ENCODE measurements at regions not wholly inside any gene's neighbourhood (a gene's known extent, or its start where the extent isn't known, plus 50 kb on each side); places are given as distances from the start of the nearest gene placed in this dataset.

DNA sequence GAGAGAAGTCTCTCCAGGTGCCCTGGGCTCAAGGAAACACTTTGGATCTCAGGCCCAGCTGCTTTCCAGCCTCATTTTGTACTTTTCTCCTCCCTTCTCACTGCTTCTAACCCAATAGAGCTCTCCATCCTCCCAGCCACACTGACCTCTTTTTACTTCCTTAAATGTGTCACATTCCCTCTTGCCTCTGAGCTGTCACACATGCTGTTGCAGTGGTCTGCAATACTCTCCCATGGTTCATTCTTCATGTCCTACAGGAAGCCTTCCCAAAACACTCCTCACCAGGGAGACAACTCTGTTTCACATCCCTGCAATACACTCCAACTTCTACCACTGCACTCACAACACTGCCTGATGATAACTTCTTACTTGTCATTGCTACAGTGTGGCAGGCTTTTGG is 242.1 kb upstream of the DYNLRB2 start:
- H3K4me1 ChIP-seq, result no peaks in the 10 kb centered on the region
- no peaks in the 10 kb centered on the region for H3K9me3 ChIP-seq
- no peak for DNase-seq (ENCODE audit: low spot score in 2 of 2)
- H3K27ac ChIP-seq, result no peak overlapping the region
- no peaks in the 10 kb centered on the region for H3K27me3 ChIP-seq
- no peaks in the 10 kb centered on the region for H3K36me3 ChIP-seq
- H3K4me3 ChIP-seq, result no peak overlapping the region
- TF ChIP-seq, protein P1, sequence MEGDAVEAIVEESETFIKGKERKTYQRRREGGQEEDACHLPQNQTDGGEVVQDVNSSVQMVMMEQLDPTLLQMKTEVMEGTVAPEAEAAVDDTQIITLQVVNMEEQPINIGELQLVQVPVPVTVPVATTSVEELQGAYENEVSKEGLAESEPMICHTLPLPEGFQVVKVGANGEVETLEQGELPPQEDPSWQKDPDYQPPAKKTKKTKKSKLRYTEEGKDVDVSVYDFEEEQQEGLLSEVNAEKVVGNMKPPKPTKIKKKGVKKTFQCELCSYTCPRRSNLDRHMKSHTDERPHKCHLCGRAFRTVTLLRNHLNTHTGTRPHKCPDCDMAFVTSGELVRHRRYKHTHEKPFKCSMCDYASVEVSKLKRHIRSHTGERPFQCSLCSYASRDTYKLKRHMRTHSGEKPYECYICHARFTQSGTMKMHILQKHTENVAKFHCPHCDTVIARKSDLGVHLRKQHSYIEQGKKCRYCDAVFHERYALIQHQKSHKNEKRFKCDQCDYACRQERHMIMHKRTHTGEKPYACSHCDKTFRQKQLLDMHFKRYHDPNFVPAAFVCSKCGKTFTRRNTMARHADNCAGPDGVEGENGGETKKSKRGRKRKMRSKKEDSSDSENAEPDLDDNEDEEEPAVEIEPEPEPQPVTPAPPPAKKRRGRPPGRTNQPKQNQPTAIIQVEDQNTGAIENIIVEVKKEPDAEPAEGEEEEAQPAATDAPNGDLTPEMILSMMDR (IDR thresholded peaks at IDR 0.05), result no peak
- TF ChIP-seq POLR2A (IDR thresholded peaks at IDR 0.05) (no peak), EP300 (IDR thresholded peaks at IDR 0.05) (no peak)

GRCh38 chr16:80296034-80296433 is 244.8 kb upstream of the DYNLRB2 start:
- no peaks in the 10 kb centered on the region for H3K4me1 ChIP-seq
- H3K27me3 ChIP-seq, result no peaks in the 10 kb centered on the region
- H3K9me3 ChIP-seq, result no peaks in the 10 kb centered on the region
- H3K36me3 ChIP-seq, result no peaks in the 10 kb centered on the region
- TF ChIP-seq POLR2A (IDR thresholded peaks at IDR 0.05) (no peak), EP300 (IDR thresholded peaks at IDR 0.05) (no peak)
- TF ChIP-seq, protein P1 (IDR thresholded peaks at IDR 0.05), result no peak
- H3K4me3 ChIP-seq, result no peak overlapping the region
- WGBS, 2 donors, result 97% methylated on average over 7 of the region's 7 CpGs
- DNase-seq (ENCODE audit: low spot score in 2 of 2), result no peak
- no peak overlapping the region for H3K27ac ChIP-seq

DNA sequence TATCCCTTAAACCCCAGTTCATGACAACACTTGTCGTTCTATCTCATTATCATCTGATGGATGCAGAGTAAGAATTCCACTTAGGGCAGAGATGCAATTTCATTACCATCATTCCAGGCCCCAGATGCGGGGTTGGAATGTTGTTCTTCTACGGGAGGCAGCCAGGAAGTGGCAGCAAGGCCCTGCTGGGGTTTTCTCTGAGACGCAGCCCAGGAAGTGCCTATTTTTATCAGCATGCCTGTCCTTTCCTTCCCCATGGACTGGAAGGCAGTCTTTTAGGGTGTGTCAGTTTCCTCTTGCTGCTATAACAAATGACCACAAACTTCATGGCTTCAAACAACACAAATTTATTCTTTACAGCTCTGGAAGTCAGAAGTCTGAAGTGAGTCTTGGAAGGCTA is 246.6 kb upstream of the DYNLRB2 start:
- no peak overlapping the region for H3K4me3 ChIP-seq
- TF ChIP-seq EP300 (IDR thresholded peaks at IDR 0.05), result no peak
- TF ChIP-seq POLR2A (IDR thresholded peaks at IDR 0.05), result no peak
- TF ChIP-seq, protein P1 (IDR thresholded peaks at IDR 0.05), result no peak
- no peaks in the 10 kb centered on the region for H3K27me3 ChIP-seq
- WGBS, 2 donors, result 78 to 83% methylated on average over 4 of the region's 4 CpGs
- H3K27ac ChIP-seq, result no peak overlapping the region
- no peaks in the 10 kb centered on the region for H3K36me3 ChIP-seq
- H3K9me3 ChIP-seq, result no peaks in the 10 kb centered on the region
- H3K4me1 ChIP-seq, result no peaks in the 10 kb centered on the region
- no peak for DNase-seq (ENCODE audit: low spot score in 2 of 2)

- no peak for DNase-seq (ENCODE audit: low spot score in 2 of 2)
- H3K9me3 ChIP-seq, result no peaks in the 10 kb centered on the region
- 66 to 68% methylated on average over 3 of the region's 3 CpGs for WGBS, 2 donors
- no peak overlapping the region for H3K27ac ChIP-seq
- H3K4me3 ChIP-seq, result no peak overlapping the region
- no peaks in the 10 kb centered on the region for H3K4me1 ChIP-seq
- TF ChIP-seq EP300 (IDR thresholded peaks at IDR 0.05) (no peak), POLR2A (IDR thresholded peaks at IDR 0.05) (no peak)
- TF ChIP-seq, protein P1 (IDR thresholded peaks at IDR 0.05), result no peak
- no peaks in the 10 kb centered on the region for H3K27me3 ChIP-seq
- no peaks in the 10 kb centered on the region for H3K36me3 ChIP-seq
These were observed 252.2 kb upstream of the DYNLRB2 start for GRCh38 chr16:80288616-80289015.

DNA sequence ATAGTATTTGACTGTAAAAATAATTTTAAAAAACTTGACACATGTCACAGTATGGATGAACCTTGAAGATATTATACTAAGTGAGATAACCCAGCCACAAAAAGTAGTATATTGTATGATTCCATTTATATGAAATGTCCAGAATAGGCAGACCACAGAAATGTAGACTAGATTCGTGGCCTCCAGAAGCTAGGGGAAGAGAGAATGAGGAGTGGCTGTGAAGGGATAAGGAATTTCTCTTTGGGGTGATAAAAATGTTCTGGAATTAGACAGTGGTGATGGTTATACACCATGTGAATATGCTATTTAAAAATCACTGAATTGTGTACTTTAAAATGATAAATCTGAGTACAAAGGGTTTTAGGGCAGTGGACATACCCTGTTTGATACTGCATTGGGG is 253.1 kb upstream of the DYNLRB2 start:
- 74 to 79% methylated on average over 1 of the region's 1 CpG for WGBS, 2 donors
- H3K27ac ChIP-seq, result no peak overlapping the region
- H3K4me3 ChIP-seq, result no peak overlapping the region
- TF ChIP-seq, protein P1 (IDR thresholded peaks at IDR 0.05), result no peak
- no peak for TF ChIP-seq POLR2A (IDR thresholded peaks at IDR 0.05)
- no peak for TF ChIP-seq EP300 (IDR thresholded peaks at IDR 0.05)
- no peaks in the 10 kb centered on the region for H3K9me3 ChIP-seq
- DNase-seq (ENCODE audit: low spot score in 2 of 2), result no peak
- no peaks in the 10 kb centered on the region for H3K36me3 ChIP-seq
- H3K4me1 ChIP-seq, result no peaks in the 10 kb centered on the region
- H3K27me3 ChIP-seq, result no peaks in the 10 kb centered on the region
